Heart right ventricle (tissue), 16 donors: ENCODE measurements at regions not wholly inside any gene's neighbourhood (a gene's known extent, or its start where the extent isn't known, plus 50 kb on each side); places are given as distances from the start of the nearest gene placed in this dataset.
"Not testable (repeated sequence)": the region's sequence is repeated elsewhere in the genome, so short reads cannot be mapped to it uniquely, and the experiment has no call there.

Experiments used
- ATAC-seq, 8 donors: fragments of 200-7000 bp; cut with Tn5 transposase; one replicate each; pipeline ENCODE4 v1.9.1; 2020; ENCODE audit warnings: mild to moderate bottlenecking in 8 of 8, moderate library complexity in 8 of 8, moderate number of reproducible peaks in 1 of 8
- DNase-seq, 2 donors: peaks; one replicate each; pipeline ENCODE4 v3.0.0-alpha.2; 2020
- H3K27ac ChIP-seq, 10 donors: fragments of 200-600 bp; sonication (generic) in 2 of 10; one replicate each; pipeline versions ENCODE4 v1.5.0 to v1.8.0; 2020 to 2022; ENCODE audit warnings: mild to moderate bottlenecking in 3 of 10
- H3K27me3 ChIP-seq, 7 donors: fragments of 200-600 bp; one replicate each; pipeline ENCODE4 v1.8.0; 2021 to 2022; ENCODE audit warnings: mild to moderate bottlenecking in 2 of 7
- H3K36me3 ChIP-seq, 9 donors: fragments of 200-600 bp; sonication (generic) in 1 of 9; one replicate each; pipeline versions ENCODE4 v1.5.0 to v1.8.0; 2020 to 2022; ENCODE audit warnings: mild to moderate bottlenecking in 2 of 9
- H3K4me1 ChIP-seq, 9 donors: fragments of 200-600 bp; sonication (generic) in 1 of 9; one replicate each; pipeline versions ENCODE4 v1.5.0 to v1.8.0; 2020 to 2022; ENCODE audit warnings: mild to moderate bottlenecking in 4 of 9
- H3K4me3 ChIP-seq, 10 donors: fragments of 200-600 bp; sonication (generic) in 2 of 10; one replicate each; pipeline versions ENCODE4 v1.5.0 to v1.8.0; 2020 to 2022; ENCODE audit warnings: mild to moderate bottlenecking in 7 of 10, moderate library complexity in 2 of 10
- H3K9me3 ChIP-seq, 11 donors: fragments of 200-600 bp in 10 of 11; sonication (generic) in 2 of 11; one replicate each; pipeline versions ENCODE4 v1.5.0 to v1.8.0; 2013 to 2022; ENCODE audit warnings: mild to moderate bottlenecking in 2 of 11, control low read depth in 1 of 11, moderate library complexity in 1 of 11
- CTCF ChIP-seq, 9 donors: fragments of 200-600 bp; sonication (generic) in 2 of 9; IDR thresholded peaks; one replicate each; pipeline versions ENCODE4 v1.5.0 to v1.8.0; 2021 to 2022; ENCODE audit warnings: antibody characterized with exemption in 9 of 9, mild to moderate bottlenecking in 5 of 9, moderate library complexity in 1 of 9
- WGBS, 2 donors: extraction: QIAGEN DNeasy Blood & Tissue Kit; methylation state at CpG; one replicate each; pipeline ENCODE4 v1.1.7; 2013; ENCODE audit warnings: inconsistent platforms in 1 of 2; 5-methylcytosine and 5-hydroxymethylcytosine counted together
- intact Hi-C, 10 donors: fragments of 100-400 bp; cut with DNase I; formaldehyde crosslinking; loops; one replicate each; pipeline versions ENCODE4 v1.11.1 to v1.14.2; 2022
- donor health status: Arrhythmogenic right ventricular cardiomyopathy.
- donor health status: ischemic (EF 13 %, LVEDD 7.1; RV severe dilation, severe dysfunction).
- donor health status: healthy with polysubstance abuse.
- donor health status: DM: no; HTN: yes; CAD: no.
- donor health status: DM: no; HTN: no; CAD: no.
- donor health status: ischemic (EF 25% LVEDD 6.9; RV normal size, moderate dysfunction).
- donor health status: ischemic (EF 25% LVEDD 5.7; RV mildly dilated, moderate dysfunction).
- donor health status: healthy.
- donor health status: DM: yes; HTN: yes; CAD: no.
- donor health status: Ischemic cardiomyopathy.
- donor health status: ischemic (EF 35%, LVEDD 5.7; RV mildly dilated, moderate dysfunction).
- donor health status: nonischemic (EF 11% LVEDD 7.7; RV severe dilation, severe dysfunction).
- donor health status: DM: yes; HTN: yes; CAD: no.
- donor health status: PGD.
- donor health status: ischemic (EF 29% LVEDD 5.4; RV normal size, mild dysfunction).
- donor health status: nonischemic (EF 23%, LVEDD 6.1; RV moderate dilation, normal function).

- peaks cover 0 to 39% (median 17%) of the 10 kb centered on the region in 9 donors for H3K4me1 ChIP-seq
- no peaks in the 10 kb centered on the region for H3K36me3 ChIP-seq
- peaks cover 0 to 28% (median 4%) of the 10 kb centered on the region in 7 donors for H3K27me3 ChIP-seq
- ATAC-seq, result no peak
- no peak overlapping the region for H3K4me3 ChIP-seq
- no peak for TF ChIP-seq CTCF (IDR thresholded peaks at IDR 0.05)
- no peak for DNase-seq
- intact Hi-C loops, result loop anchor here in 1 of 10 donors (10.0 kb wide), 1 partner anchor 140 kb away; no protein-coding TSS in a partner anchor
- H3K9me3 ChIP-seq, result no peaks in the 10 kb centered on the region
- no peak overlapping the region for H3K27ac ChIP-seq
- WGBS, 2 donors, result 91% methylated on average over 5 of the region's 5 CpGs
Observed at GRCh38 chr1:181184621-181185020, 96.1 kb downstream of the IER5 start.

GRCh38 chr1:181185461-181185860 lies 97.0 kb downstream of the IER5 start:
- 65 to 76% methylated on average over 3 of the region's 3 CpGs for WGBS, 2 donors
- DNase-seq, result no peak
- intact Hi-C loops, result loop anchor here in 1 of 10 donors (10.0 kb wide), 1 partner anchor 139 kb away; no protein-coding TSS in a partner anchor
- TF ChIP-seq CTCF (IDR thresholded peaks at IDR 0.05), result no peak
- H3K27ac ChIP-seq, result no peak overlapping the region
- H3K9me3 ChIP-seq, result no peaks in the 10 kb centered on the region
- peaks cover 0 to 34% (median 9%) of the 10 kb centered on the region in 7 donors for H3K27me3 ChIP-seq
- no peak for ATAC-seq
- H3K4me1 ChIP-seq, result peaks cover 0 to 38% (median 15%) of the 10 kb centered on the region in 9 donors
- no peaks in the 10 kb centered on the region for H3K36me3 ChIP-seq
- H3K4me3 ChIP-seq, result no peak overlapping the region

- Histone ChIP-seq H3K27me3 (peaks cover 0 to 35% (median 9%) of the 10 kb centered on the region in 7 donors), H3K4me1 (peaks cover 0 to 33% (median 11%) of the 10 kb centered on the region in 9 donors)
- H3K9me3 ChIP-seq, H3K27ac ChIP-seq, ATAC-seq, H3K4me3 ChIP-seq, H3K36me3 ChIP-seq, DNase-seq: not testable (repeated sequence)
- WGBS, 2 donors, result 76 to 80% methylated on average over 4 of the region's 4 CpGs
- intact Hi-C loops, result loop anchor here in 1 of 10 donors (10.0 kb wide), 1 partner anchor 139 kb away; no protein-coding TSS in a partner anchor
Observed at GRCh38 chr1:181186133-181186532, 97.6 kb downstream of the IER5 start.

GRCh38 chr1:181187337-181188126 lies 99.0 kb downstream of the IER5 start:
- no peak overlapping the region for H3K27ac ChIP-seq
- no peak for TF ChIP-seq CTCF (IDR thresholded peaks at IDR 0.05)
- peaks cover 0 to 20% (median 10%) of the 10 kb centered on the region in 9 donors for H3K4me1 ChIP-seq
- H3K27me3 ChIP-seq, result peaks cover 0 to 33% (median 9%) of the 10 kb centered on the region in 7 donors
- H3K36me3 ChIP-seq, result no peaks in the 10 kb centered on the region
- WGBS, 2 donors, result 64 to 67% methylated on average over 7 of the region's 7 CpGs
- intact Hi-C loops, result loop anchor here in 1 of 10 donors (10.0 kb wide), 1 partner anchor 137 kb away; no protein-coding TSS in a partner anchor
- H3K9me3 ChIP-seq, result no peaks in the 10 kb centered on the region
- no peak overlapping the region for H3K4me3 ChIP-seq
- DNase-seq, result no peak
- ATAC-seq, result no peak
